OCI-M1 (cell line): ENCODE measurements at regions not wholly inside any gene's neighbourhood (a gene's known extent, or its start where the extent isn't known, plus 50 kb on each side); places are given as distances from the start of the nearest gene placed in this dataset.

ENCODE experiments used
- DNase-seq: peaks from one replicate; lab custom pipeline; 2025; lab: John Stamatoyannopoulos, UW

DNA sequence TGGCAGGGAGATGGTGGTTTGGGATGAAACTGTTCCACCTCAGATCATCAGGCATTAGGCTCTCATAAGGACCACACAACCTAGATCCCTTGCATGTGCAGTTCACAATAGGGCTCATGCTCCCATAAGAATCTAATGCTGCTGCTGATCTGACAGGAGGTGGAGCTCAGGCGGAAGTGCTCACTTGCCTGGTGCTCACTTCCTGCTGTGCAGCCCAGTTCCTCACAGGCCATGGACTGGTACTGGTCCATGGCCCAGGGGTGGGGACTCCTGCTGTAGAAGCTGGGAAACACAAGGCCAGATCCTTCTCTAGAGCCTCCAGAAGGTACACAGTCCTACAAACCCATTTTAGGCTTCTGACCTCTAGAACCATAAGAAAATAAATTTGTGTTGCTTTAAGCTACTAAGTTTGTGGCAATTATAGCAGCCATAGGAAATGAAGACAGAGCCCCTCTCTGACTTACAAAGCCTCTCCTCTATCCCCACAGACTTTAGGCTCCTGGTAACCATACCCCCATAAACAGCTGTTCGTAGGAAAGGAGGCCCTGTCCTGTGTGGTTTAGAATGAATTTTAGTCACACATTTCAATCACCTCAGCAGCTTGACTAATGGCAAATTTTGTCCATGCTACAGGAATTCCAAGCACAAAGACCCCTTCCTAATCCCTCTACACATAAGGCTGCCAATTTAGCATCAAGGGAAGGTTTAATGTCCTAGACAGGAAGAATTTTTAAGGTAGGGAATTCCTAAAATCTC lies 206.1 kb upstream of the PHYHIPL start:
- DNase-seq: no peak

DNA sequence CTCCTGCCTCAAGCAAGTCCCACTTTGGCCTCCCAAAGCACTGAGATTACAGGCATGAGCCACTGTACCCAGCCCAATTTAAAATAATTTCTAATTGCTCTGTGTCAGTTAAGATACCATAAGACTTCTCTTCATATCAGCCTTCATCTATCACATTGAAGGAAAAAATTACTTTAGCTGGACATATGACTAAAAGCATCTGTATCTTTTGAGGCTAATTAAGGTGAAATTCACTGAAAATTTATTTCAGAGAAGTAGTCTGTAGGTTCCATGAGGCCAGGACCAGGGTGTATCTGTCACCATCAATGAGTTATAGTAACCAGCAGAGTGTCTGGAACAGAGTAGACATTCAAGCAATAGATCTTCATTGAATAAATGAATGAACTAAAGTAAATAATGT lies 205.2 kb upstream of the PHYHIPL start:
- DNase-seq: no peak

DNA sequence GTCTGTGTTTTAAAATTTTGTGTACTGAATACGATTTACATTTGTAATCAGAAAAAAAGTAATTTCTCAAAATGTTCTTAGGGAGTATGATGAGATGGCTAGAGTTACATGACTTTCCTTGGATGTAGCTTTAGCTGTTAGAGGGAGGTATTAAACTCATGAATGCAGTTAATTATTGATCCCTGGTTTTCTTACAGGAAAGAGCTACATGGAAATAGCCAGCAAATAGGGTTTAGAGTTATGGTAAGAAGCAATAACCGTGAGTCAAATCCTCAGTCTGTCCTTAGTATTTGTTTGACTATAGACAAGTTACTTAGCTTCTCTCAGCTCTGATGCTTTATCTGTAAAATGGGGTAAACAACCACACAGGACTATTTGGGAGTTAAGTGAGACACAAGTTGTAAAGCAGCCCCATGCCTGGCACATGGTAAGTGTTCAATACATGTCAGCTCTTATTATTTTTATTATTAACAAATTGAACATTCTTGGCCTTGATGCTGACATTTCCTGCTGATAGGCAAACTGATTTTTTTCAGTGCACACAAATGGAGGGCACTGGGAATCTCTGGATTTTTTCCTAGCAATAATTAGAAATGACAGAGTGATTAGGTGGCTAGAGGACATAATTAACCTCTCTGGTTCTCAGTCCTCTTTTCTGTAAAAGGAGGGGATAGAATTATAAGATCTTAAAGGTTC lies 204.5 kb upstream of the PHYHIPL start:
- DNase-seq: no peak

DNA sequence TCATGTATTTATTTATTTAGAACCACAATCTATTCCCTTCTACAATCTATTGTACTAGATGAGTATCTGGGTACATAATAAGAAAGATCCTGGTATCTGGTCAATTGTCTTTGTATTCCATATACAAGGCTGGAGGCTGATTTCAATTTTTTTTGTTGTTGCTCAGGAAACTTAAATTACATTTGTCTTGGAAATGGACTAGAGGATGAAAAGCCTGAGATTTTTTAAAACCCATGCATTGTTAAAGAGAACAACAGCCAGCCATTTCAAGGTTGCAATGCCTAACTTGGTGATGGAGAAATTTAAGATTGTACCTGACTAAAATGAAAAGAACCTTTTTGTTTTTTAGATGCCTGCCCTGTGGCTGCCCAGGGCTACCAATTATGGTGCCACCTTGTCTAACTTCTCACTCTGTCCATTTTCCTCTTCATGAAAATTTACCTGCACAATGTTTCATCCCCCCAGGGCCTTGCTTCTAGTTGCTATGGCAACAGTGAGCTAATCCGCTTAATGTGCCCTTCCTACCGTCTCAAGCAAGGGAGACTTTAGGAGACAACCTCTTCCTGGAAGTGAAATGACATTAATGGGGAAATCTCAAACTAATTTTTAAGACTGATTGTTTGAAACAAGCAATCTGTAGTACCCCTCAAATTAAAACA lies 203.7 kb upstream of the PHYHIPL start:
- no peak for DNase-seq

DNA sequence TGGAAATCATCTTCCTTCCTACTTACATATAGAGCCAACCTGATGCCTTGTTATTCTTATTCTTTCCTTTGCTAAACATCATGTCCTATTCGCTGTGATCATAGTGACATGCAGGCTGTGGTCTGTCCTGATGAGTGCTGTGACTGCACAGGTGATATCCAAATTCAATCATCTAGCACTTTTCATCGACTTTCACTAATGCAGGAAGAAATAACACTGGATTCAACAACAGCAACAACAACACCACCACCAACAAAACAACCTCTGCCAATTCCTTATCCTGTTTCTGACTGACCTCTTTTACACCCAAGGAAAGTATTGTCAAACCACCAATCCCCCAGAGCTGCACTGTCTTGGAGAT lies 203.2 kb upstream of the PHYHIPL start:
- DNase-seq: no peak

DNA sequence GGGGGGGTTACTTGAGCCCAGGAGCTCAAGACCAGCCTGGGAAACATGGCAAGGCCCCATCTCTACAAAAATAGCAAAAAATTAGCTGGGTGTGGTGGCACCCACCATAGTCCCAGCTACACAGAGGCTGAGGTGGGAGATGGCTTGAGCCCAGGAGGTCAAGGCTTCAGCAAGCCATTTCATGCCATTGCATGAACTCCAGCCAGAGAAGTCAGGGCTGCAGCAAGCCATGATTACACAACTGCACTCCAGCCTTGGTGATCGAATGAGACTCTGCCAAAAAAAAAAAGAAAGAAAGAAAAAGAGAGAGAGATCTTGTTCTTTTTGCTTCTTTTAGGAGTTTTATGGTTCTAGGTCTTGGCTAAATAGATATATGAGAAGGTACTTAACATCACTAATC lies 200.2 kb upstream of the PHYHIPL start:
- DNase-seq: no peak

DNA sequence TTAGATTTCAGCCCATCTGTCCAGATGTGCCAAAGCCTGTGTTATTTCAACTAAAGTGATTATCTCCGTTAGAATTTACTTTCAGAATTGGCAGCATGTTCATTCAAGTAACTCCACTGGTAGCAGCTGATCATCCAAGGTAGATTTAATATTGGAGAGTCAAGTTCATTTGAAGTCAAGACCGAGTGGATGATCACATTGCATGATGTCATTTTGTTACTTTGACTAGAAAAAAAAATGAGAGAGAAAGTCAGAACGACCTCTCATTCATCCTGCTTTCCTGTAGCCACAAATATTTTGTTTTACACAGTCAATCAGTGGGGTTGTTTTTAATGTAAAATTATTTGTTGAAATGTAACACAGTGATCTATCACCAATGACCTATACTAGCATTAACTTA lies 196.7 kb upstream of the PHYHIPL start:
- no peak for DNase-seq

DNA sequence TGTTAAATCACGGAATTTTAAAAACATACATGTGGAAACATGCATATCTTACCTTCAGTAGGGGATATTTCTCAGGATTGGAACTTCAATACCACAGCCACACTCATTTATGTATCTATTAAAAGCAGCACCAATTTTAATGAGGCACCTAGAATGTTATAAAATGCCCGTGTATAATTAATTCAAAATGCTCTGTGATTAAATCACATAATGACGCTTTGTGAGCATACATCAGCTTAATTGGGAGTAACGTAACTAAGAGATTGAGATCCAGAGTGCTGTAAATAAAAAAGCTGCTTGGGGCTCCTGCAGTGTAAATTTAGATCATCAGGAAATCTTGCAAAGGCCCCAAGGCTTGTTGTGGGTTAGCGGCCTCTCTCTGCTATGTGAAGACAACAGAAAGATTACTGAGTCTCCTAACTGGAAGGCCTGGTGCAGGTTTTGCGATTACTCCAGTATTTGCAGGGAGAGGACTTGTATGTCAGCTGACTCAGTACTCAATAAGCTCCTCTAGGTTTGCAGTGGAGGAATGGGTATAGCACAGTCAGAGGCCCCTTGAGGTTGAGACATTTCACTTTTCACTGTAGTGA lies 195.5 kb upstream of the PHYHIPL start:
- DNase-seq: no peak

DNA sequence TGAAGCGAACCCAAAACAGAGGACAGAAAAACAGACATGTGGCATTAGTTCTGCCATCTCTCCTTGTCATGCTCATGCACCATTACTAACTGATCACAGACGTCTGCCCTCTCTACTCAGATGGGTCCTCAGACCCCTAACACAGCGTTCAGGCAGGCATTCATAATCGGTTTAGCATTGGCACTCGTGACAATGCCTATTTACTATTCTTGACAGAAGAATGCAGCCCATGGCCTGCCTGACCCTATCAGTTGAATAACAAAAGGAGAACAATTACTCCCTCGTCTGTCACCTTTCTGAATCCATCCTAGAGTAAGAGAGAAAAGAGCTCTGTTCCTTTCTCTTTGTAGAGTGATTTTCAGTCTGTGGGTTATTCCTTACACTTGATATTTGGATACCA lies 194.6 kb upstream of the PHYHIPL start:
- DNase-seq: no peak

DNA sequence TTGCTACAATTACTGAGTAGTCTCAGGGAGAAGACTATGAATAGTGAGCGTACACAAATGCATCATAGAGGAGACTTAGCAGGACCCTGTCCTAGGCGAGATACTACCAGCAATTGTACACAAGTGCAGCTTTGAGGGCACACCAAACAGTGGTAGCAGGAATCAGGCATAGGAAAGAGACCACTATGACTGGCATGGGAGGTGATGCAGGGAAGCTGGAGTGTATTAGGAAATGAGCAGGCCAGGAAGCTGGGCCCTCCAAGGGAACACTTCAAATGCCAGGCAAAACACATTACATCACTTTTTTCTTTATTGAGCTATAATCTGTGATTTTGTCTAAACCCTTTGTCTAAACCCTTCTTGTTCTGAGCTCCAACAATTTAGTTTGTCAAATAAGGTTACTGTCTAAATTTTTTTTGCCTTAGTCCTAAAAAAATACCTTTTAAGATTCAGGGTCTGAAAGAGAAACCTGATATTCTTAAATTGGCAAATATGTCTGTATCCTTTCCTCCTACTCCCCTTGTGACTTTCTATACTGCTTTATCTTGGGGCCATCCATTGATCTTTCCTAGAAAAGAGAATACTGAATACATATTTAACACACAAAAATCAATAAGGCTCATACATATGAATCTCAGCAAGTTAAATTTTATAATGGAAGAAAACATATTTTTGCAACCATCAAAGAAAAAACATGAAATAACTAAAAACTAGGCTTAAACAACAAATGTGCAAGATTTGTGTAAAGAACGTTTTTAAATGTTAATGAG lies 193.8 kb upstream of the PHYHIPL start:
- DNase-seq: no peak

DNA sequence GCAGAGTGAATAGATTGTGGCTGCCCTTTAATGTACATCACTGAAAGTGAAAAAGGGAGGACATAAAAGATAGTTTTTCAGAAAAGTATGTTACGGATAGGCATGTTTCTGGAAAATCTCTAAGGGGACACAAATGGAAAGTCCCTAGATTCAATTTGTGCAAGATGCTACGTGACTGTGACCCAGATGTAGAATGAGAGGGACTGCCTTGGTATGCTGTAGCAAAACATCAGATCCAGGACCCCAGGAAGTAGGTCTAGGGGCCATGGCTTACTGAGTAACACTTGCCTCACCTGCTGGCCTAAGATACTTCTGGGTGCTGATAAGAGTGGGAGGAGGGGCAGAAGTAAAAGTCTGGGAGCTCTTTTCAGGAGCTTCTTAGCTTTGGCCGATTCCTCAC lies 191.2 kb upstream of the PHYHIPL start:
- DNase-seq: no peak

DNA sequence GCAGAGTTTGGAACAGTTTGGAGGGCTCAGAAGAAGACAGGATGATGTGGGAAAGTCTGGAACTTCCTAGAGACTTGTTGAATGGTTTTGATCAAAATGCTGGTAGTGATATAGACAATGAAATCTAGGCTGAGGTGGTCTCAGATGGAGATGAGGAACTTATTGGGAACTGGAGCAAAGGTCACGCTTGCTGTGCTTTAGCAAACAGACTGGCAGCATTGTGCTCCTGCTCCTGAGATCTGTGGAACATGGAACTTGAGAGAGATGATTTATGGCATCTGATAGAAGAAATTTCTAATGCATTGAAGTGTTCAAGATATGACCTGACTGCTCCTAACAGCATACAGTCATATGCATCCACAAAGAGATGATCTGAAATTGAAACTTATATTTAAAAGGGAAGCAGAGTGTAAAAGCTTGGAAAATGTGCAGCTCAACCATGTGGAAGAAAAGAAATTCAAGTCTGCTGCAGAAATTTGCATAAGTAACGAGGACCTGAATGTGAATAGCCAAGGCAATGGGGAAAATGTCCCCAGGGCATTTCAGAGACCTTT lies 186.9 kb upstream of the PHYHIPL start:
- DNase-seq: no peak

DNA sequence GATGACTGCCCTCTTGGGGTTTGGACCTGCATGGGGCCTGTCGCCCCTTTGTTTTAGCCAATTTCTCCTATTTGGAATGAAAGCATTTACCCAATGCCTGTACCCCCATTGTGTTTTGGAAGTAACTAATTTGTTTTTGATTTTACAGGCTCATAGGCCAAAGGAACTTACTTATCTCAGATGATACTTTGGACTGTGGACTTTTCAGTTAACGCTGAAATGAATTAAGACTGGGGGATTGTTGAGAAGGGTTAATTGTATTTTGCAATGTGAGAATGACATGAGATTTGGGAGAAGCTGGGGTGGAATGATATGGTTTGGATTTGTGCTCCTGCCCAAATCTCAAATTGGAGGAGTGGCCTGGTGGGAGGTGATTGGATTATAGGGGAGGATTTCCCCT lies 185.8 kb upstream of the PHYHIPL start:
- DNase-seq: no peak

DNA sequence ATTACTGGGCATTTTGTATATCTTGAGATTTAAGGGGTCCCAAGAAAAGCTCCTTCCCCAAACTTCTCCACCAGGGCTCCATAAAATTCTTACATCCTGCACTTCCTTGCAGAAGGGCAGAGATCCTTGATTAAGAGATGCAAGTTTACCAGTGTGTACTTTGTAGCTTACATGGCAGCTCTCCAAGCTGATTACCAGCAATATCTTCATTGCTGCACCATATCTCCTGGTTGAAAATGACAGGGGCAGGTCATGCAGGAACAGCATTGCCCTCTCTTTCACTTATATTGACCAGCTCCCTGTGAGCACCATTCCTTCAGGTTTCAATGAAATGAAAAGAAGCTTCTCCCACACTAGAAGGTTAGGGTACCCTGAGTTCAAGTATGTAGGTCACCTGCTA lies 184.6 kb upstream of the PHYHIPL start:
- DNase-seq: no peak

DNA sequence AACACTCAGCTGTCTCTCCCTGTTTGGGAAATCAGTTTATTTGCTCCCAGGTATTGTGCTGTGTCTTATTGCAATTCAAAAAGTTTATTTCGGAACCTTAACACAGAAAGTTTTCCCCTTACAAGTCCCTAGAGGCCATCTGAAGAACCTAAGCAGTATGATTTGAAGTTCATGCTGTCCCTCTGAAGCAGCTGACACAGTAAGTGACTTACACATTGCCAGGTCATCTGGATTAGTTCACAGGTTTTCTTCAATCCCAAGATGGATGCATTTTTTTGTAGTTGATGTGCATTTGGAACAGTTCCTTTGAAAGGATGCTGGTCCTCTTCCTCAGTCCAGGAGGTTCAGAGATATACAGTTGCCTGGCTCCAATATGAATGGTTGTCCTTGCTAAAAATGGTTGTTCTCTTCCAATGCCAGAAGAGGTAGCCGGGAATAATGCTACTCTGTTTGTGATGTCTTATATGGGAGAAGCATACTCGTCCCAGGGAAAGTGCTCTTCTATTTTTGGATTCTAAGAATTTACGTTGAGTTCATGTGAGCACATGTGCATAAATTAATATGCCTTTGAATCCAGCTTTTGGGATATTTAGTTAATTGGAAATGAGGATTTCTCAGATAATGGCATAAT lies 183.5 kb upstream of the PHYHIPL start:
- no peak for DNase-seq

DNA sequence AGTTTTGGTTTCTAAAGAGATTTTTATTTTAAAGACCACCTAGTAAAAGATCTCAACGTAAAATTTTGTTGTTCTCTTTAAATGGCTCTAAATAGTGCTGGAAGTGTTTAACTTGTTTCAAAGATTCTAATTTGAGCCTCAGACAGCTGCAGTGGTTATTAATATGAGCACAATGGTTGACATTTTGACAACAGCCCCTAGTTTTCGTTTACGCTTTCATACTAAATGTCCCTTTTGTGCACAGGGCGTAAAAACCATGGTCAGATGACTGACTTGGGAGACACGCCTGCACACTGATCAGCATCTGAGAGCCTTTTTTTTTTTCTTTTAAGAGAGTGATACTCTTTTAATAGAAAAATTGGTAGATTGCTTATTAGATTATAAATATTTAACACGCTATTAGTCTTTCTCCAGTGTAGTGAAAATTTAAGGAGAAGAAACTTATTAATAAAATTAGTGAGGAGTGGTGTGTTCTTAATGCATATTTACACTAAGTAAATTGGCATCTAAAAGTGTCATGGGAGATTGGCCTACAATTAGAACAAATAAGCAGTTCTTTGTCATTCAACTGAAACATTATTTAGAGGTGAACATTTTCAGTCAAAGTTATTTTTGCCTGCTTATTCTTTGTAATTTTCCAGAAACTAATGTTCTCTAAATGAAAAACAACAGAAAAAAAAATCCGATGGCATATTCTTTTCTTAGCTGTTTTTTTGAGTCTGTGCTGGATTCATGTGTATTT lies 182.8 kb upstream of the PHYHIPL start:
- DNase-seq: no peak

DNA sequence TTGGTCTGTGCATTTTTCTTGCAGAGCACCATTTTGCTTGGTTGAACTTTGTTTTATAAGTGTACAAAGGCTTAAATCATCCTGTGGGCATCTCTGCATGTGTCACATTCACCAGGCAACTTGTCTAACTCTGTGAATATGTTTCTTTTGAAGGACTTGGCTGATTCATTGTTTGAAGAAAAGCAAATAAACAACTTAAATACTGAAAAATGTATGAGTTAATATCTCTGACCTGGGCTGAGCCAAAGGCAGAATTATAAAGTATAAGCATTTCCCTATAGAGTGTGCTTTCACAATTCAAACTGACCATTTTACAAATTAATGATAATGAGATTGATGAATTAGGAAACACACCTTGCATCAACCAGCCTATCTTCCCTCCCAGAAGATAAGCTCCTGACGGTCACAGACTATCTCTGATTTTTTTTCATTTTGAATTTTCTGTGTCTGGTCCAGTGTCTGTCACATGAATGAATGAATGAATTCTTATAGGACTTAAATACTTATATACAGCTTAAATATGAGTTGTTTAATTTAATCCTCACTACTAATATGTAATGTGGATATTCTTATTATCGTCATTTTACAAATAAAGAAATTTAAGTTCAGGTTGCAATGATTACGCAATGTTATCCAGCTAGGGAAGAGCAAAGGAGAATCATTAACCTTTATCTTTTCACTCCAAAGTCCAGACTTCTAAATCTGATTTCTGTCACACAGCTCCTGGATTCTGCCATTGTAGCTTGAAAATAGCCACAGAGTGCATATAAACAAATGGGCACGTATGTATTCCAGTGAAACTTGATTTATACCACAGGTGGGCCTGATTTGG lies 182.0 kb upstream of the PHYHIPL start:
- no peak for DNase-seq

DNA sequence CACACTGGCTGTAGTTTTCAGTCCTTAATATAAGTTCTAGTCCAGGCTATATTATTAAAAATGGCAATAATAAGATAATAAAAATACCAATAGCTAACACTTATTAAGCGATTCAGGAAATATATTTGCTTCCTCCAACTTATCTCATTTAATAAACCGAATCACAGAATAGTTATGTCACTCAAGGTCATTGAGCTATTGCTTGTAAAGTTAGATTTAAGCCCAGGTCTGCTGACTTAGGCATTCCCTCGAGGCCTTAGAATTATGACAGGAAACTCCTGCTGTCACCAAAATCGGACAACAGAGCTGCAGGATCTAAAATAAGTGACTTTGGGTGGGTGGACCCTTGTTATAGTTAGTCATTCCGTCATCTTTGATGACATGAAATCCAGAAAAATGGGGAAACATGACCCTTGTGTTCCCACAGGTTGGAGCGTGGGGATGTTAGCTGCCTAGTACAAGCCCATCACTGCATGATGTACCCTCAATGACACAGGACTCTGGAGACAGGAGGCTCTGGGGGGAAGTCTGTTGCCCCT lies 181.3 kb upstream of the PHYHIPL start:
- no peak for DNase-seq

DNA sequence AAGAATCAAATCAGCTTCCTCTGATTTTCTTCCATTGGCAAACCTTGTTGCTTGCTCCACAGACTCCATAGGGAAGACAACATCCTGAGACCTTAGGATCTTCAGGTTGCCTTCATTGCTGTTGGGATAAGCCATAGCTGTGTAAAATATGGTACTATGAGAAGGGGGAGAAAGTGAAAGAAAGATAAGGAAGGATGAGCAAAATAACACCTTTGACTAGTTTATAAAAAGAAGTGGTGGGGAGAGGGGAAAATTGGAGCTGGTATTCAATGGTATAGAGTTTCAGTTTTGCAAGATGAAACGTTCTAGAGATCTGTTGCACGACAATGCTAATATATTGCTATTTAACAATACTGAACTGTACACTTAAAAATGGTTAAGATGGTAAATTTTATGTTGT lies 180.4 kb upstream of the PHYHIPL start:
- no peak for DNase-seq

DNA sequence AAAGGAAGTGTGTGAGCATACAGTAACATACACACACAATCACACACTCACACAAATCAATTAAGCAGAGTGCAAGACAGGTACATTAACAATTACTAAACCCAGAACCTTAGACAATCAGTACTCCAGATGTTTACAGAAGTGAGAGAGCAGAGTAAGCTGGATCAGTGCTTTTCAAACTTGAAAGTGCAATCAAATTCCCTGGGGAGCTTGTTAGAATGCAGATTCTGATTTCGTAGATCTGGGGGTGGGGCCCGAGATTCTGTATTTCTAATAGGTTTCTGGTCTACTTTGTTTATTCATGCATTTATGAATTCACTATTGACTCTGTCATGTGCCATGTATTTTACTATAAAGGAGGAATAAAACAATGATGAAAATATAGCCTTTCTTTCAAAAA lies 179.6 kb upstream of the PHYHIPL start:
- no peak for DNase-seq
